CD4-positive, CD25-positive, alpha-beta regulatory T cell (primary cell): ENCODE measurements at regions not wholly inside any gene's neighbourhood (a gene's known extent, or its start where the extent isn't known, plus 50 kb on each side); places are given as distances from the start of the nearest gene placed in this dataset.

Experiments
- ATAC-seq, 2 donors: fragments of 150-1000 bp; cut with Tn5 transposase; one replicate each; pipeline ENCODE4 v1.10.0; 2021; ENCODE audit warnings: low read depth in 2 of 2, moderate number of reproducible peaks in 2 of 2, moderate library complexity in 1 of 2
- DNase-seq, 3 donors: peaks; one replicate each; pipeline versions ENCODE4 v3.0.0 to v3.0.0-alpha.2; 2012 to 2022; ENCODE audit warnings: mixed read lengths in 1 of 3
- H3K27ac ChIP-seq: one replicate; pipeline ENCODE4 v1.7.0; 2013; ENCODE audit warnings: mild to moderate bottlenecking, low read length; ENCODE audit not compliant: insufficient read depth, poor library complexity, severe bottlenecking
- H3K27me3 ChIP-seq: one replicate; pipeline ENCODE4 v1.7.0; 2013; ENCODE audit warnings: low read length; ENCODE audit not compliant: control insufficient read depth, insufficient read depth
- H3K36me3 ChIP-seq: one replicate; pipeline ENCODE4 v1.7.0; 2013; ENCODE audit warnings: mild to moderate bottlenecking, low read length, moderate library complexity; ENCODE audit not compliant: control insufficient read depth, insufficient read depth
- H3K4me1 ChIP-seq: 2 replicates; pipeline ENCODE4 v1.7.0; 2013; ENCODE audit warnings: mild to moderate bottlenecking, low read length; ENCODE audit not compliant: insufficient read depth, control insufficient read depth, poor library complexity, severe bottlenecking
- H3K4me3 ChIP-seq: one replicate; pipeline ENCODE4 v1.7.0; 2013; ENCODE audit warnings: low read depth, mild to moderate bottlenecking, low read length, moderate library complexity
- H3K9me3 ChIP-seq, 2 experiments: 1 replicate in 1 of 2; 2 replicates in 1 of 2; pipeline ENCODE4 v1.7.0; 2013; ENCODE audit warnings: low read length in 2 of 2, mild to moderate bottlenecking in 1 of 2, moderate library complexity in 1 of 2; ENCODE audit not compliant: control insufficient read depth in 2 of 2
- H3K27ac Mint-ChIP-seq, 3 donors: one replicate each; pipeline ENCODE4 v1.8.0; 2020 to 2022; ENCODE audit warnings: mild to moderate bottlenecking in 3 of 3, mixed read lengths in 3 of 3, moderate library complexity in 2 of 3
- H3K27me3 Mint-ChIP-seq: one replicate; pipeline ENCODE4 v1.8.0; 2022; ENCODE audit warnings: mild to moderate bottlenecking, mixed read lengths
- H3K36me3 Mint-ChIP-seq: one replicate; pipeline ENCODE4 v1.8.0; 2020; ENCODE audit warnings: mixed read lengths
- H3K4me1 Mint-ChIP-seq, 4 donors: one replicate each; pipeline ENCODE4 v1.8.0; 2020 to 2022; ENCODE audit warnings: mixed read lengths in 4 of 4, mild to moderate bottlenecking in 1 of 4
- H3K4me3 Mint-ChIP-seq, 4 donors: one replicate each; pipeline ENCODE4 v1.8.0; 2020 to 2022; ENCODE audit warnings: mild to moderate bottlenecking in 4 of 4, mixed read lengths in 4 of 4, moderate library complexity in 3 of 4
- H3K9me3 Mint-ChIP-seq, 7 donors: one replicate each; pipeline ENCODE4 v1.8.0; 2020 to 2022; ENCODE audit warnings: mixed read lengths in 7 of 7, mild to moderate bottlenecking in 3 of 7, moderate library complexity in 2 of 7

- no peaks in the 10 kb centered on the region for H3K9me3 ChIP-seq
- H3K4me1 ChIP-seq = no peaks in the 10 kb centered on the region
- H3K27ac ChIP-seq = no peak overlapping the region
- Mint-ChIP-seq H3K27ac (no peak overlapping the region), H3K27me3 (no peaks in the 10 kb centered on the region), H3K4me1 (no peaks in the 10 kb centered on the region), H3K4me3 (no peak overlapping the region), H3K36me3 (no peaks in the 10 kb centered on the region), H3K9me3 (peaks cover 0 to 12% (median 0%) of the 10 kb centered on the region in 7 donors)
- no peaks in the 10 kb centered on the region for H3K36me3 ChIP-seq
- H3K27me3 ChIP-seq = no peaks in the 10 kb centered on the region
- no peak overlapping the region for H3K4me3 ChIP-seq
- ATAC-seq (no peak), DNase-seq (no peak)
Observed at GRCh38 chr7:136339464-136339863, 362.3 kb upstream of the MTPN start.

- H3K4me1 ChIP-seq = no peaks in the 10 kb centered on the region
- no peaks in the 10 kb centered on the region for H3K4me1 Mint-ChIP-seq
- no peaks in the 10 kb centered on the region for H3K9me3 ChIP-seq
- H3K27ac Mint-ChIP-seq = no peak overlapping the region
- no peaks in the 10 kb centered on the region for H3K27me3 Mint-ChIP-seq
- no peak overlapping the region for H3K4me3 ChIP-seq
- H3K9me3 Mint-ChIP-seq = peaks cover 0 to 6% (median 0%) of the 10 kb centered on the region in 7 donors
- no peak overlapping the region for H3K4me3 Mint-ChIP-seq
- no peaks in the 10 kb centered on the region for H3K36me3 Mint-ChIP-seq
- H3K27me3 ChIP-seq = no peaks in the 10 kb centered on the region
- ATAC-seq (no peak), DNase-seq (no peak)
- no peaks in the 10 kb centered on the region for H3K36me3 ChIP-seq
- H3K27ac ChIP-seq = no peak overlapping the region
Observed at GRCh38 chr7:136336932-136337331, 359.8 kb upstream of the MTPN start.

- DNase-seq (no peak), ATAC-seq (no peak)
- H3K27ac Mint-ChIP-seq = no peak overlapping the region
- H3K4me3 ChIP-seq = no peak overlapping the region
- H3K9me3 Mint-ChIP-seq = peaks cover 0 to 6% (median 0%) of the 10 kb centered on the region in 7 donors
- H3K4me1 Mint-ChIP-seq = no peaks in the 10 kb centered on the region
- H3K27ac ChIP-seq = no peak overlapping the region
- H3K36me3 ChIP-seq = no peaks in the 10 kb centered on the region
- H3K4me1 ChIP-seq = no peaks in the 10 kb centered on the region
- H3K9me3 ChIP-seq = no peaks in the 10 kb centered on the region
- H3K36me3 Mint-ChIP-seq = no peaks in the 10 kb centered on the region
- H3K4me3 Mint-ChIP-seq = no peak overlapping the region
- H3K27me3 ChIP-seq = no peaks in the 10 kb centered on the region
- no peaks in the 10 kb centered on the region for H3K27me3 Mint-ChIP-seq
Observed at GRCh38 chr7:136333636-136334035, 356.5 kb upstream of the MTPN start.

- Mint-ChIP-seq H3K9me3 (peaks cover 0 to 8% (median 0%) of the 10 kb centered on the region in 7 donors), H3K4me1 (no peaks in the 10 kb centered on the region), H3K27ac (no peak overlapping the region), H3K36me3 (no peaks in the 10 kb centered on the region), H3K4me3 (no peak overlapping the region), H3K27me3 (no peaks in the 10 kb centered on the region)
- no peaks in the 10 kb centered on the region for H3K36me3 ChIP-seq
- H3K4me1 ChIP-seq = no peaks in the 10 kb centered on the region
- H3K4me3 ChIP-seq = no peak overlapping the region
- ATAC-seq (no peak), DNase-seq (no peak)
- no peaks in the 10 kb centered on the region for H3K27me3 ChIP-seq
- no peaks in the 10 kb centered on the region for H3K9me3 ChIP-seq
- H3K27ac ChIP-seq = no peak overlapping the region
Observed at GRCh38 chr7:136326045-136326609, 349.0 kb upstream of the MTPN start.

- Mint-ChIP-seq H3K9me3 (peaks cover 0 to 8% (median 0%) of the 10 kb centered on the region in 7 donors), H3K36me3 (no peaks in the 10 kb centered on the region), H3K27me3 (no peaks in the 10 kb centered on the region), H3K4me3 (no peak overlapping the region), H3K27ac (no peak overlapping the region), H3K4me1 (no peaks in the 10 kb centered on the region)
- no peak for ATAC-seq
- H3K27me3 ChIP-seq = no peaks in the 10 kb centered on the region
- no peaks in the 10 kb centered on the region for H3K36me3 ChIP-seq
- no peak overlapping the region for H3K27ac ChIP-seq
- peaks cover 0 to 3% of the 10 kb centered on the region in 2 experiments for H3K9me3 ChIP-seq
- H3K4me1 ChIP-seq = no peaks in the 10 kb centered on the region
- H3K4me3 ChIP-seq = no peak overlapping the region
- no peak for DNase-seq
Observed at GRCh38 chr7:136325578-136325977, 348.4 kb upstream of the MTPN start.

- Mint-ChIP-seq H3K9me3 (peaks cover 0 to 10% (median under 1%) of the 10 kb centered on the region in 7 donors), H3K4me3 (no peak overlapping the region), H3K4me1 (no peaks in the 10 kb centered on the region), H3K27ac (no peak overlapping the region), H3K36me3 (no peaks in the 10 kb centered on the region), H3K27me3 (no peaks in the 10 kb centered on the region)
- H3K36me3 ChIP-seq = no peaks in the 10 kb centered on the region
- no peak for DNase-seq
- no peak overlapping the region for H3K27ac ChIP-seq
- H3K4me3 ChIP-seq = no peak overlapping the region
- H3K9me3 ChIP-seq = peaks cover 0 to 6% of the 10 kb centered on the region in 2 experiments
- no peaks in the 10 kb centered on the region for H3K27me3 ChIP-seq
- no peak for ATAC-seq
- no peaks in the 10 kb centered on the region for H3K4me1 ChIP-seq
Observed at GRCh38 chr7:136325027-136325426, 347.9 kb upstream of the MTPN start.

GRCh38 chr7:136324073-136324704, 347.0 kb upstream of the MTPN start:
- Histone ChIP-seq H3K4me3 (no peak overlapping the region), H3K27ac (no peak overlapping the region), H3K27me3 (no peaks in the 10 kb centered on the region), H3K36me3 (no peaks in the 10 kb centered on the region), H3K4me1 (no peaks in the 10 kb centered on the region), H3K9me3 (peaks cover 0 to 6% of the 10 kb centered on the region in 2 experiments)
- H3K36me3 Mint-ChIP-seq = no peaks in the 10 kb centered on the region
- H3K27ac Mint-ChIP-seq = no peak overlapping the region
- H3K27me3 Mint-ChIP-seq = no peaks in the 10 kb centered on the region
- DNase-seq = no peak
- no peaks in the 10 kb centered on the region for H3K4me1 Mint-ChIP-seq
- ATAC-seq = no peak
- no peak overlapping the region for H3K4me3 Mint-ChIP-seq
- peaks cover 0 to 10% (median 2%) of the 10 kb centered on the region in 7 donors for H3K9me3 Mint-ChIP-seq

- no peak overlapping the region for H3K4me3 ChIP-seq
- peaks cover 1 to 32% (median 7%) of the 10 kb centered on the region in 7 donors for H3K9me3 Mint-ChIP-seq
- no peak overlapping the region for H3K27ac ChIP-seq
- ATAC-seq (no peak), DNase-seq (no peak)
- H3K9me3 ChIP-seq = no peaks in the 10 kb centered on the region
- no peaks in the 10 kb centered on the region for H3K4me1 Mint-ChIP-seq
- no peak overlapping the region for H3K4me3 Mint-ChIP-seq
- no peaks in the 10 kb centered on the region for H3K36me3 ChIP-seq
- no peak overlapping the region for H3K27ac Mint-ChIP-seq
- H3K27me3 Mint-ChIP-seq = no peaks in the 10 kb centered on the region
- no peaks in the 10 kb centered on the region for H3K36me3 Mint-ChIP-seq
- no peaks in the 10 kb centered on the region for H3K4me1 ChIP-seq
- H3K27me3 ChIP-seq = no peaks in the 10 kb centered on the region
Observed at GRCh38 chr7:136312592-136312991, 335.4 kb upstream of the MTPN start.
